ENCODE measurements at regions not wholly inside any gene's neighbourhood (a gene's known extent, or its start where the extent isn't known, plus 50 kb on each side); places are given as distances from the start of the nearest gene placed in this dataset.

GRCh38 chr3:76661527-76662250, 378.2 kb upstream of the ROBO2 start:
- TF ChIP-seq POLR2AphosphoS5 (IDR thresholded peaks at IDR 0.05; ENCODE audit: low read depth, low read length) (no peak), MAX (IDR thresholded peaks at IDR 0.05) (no peak), JUND (IDR thresholded peaks at IDR 0.05; ENCODE audit: low read length) (no peak), CTCF (IDR thresholded peaks at IDR 0.05; ENCODE audit: control extremely low read depth in 1 of 3, insufficient read depth in 1 of 3, low read depth in 1 of 3, low read length in 3 of 3) (no peak), RFX5 (IDR thresholded peaks at IDR 0.05; ENCODE audit: borderline replicate concordance, low read depth, low read length) (no peak), ZNF274 (IDR thresholded peaks at IDR 0.05; ENCODE audit: borderline replicate concordance, extremely low read depth, low read length) (no peak), HDAC2 (IDR thresholded peaks at IDR 0.05; ENCODE audit: borderline replicate concordance in 1 of 2, low read depth in 2 of 2, low read length in 2 of 2) (no peak), TAF1 (IDR thresholded peaks at IDR 0.05; ENCODE audit: low read depth, low read length) (no peak)

All from H1 (cell line).